GM19023 (cell line): ENCODE measurements at regions not wholly inside any gene's neighbourhood (a gene's known extent, or its start where the extent isn't known, plus 50 kb on each side); places are given as distances from the start of the nearest gene placed in this dataset.

Source experiments
- ATAC-seq: cut with Tn5 transposase; IDR thresholded peaks from one replicate; pipeline ENCODE4 v1.9.1; 2021; ENCODE audit warnings: mild to moderate bottlenecking, moderate library complexity; ENCODE audit not compliant: unreplicated experiment

DNA sequence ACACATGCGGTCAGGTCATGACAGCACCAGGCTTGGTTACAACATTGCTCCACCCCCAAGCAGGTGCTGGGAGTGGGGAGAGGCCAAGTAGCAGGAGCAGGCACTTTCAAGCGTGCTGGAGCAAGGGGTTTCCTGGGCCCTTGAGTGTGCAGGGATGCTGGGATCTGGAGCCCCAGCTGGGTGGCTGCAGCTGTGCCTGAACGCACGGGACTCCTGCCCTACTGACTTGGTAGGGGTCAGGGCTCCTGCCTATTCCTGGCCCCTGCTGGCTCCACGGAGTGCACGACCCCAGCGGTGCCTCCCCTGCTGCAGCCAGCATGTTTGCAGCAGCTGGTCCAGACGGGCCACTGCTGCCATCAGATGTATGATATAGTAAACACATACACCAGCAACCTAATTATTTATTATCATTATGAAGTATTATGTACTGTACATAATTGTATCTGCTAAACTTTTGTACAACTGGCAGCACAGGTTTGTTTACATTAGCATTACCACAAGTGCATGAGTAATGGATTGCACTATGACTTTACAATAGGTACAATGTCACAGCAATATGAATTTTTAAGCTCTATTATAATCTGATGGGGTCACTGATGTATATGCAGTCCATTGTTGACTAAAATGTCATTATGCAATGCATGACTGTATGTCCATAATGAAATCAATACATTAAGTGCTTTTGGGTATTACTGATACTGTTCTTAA lies 620.6 kb downstream of the RAPGEF2 start:
- no peak for ATAC-seq

DNA sequence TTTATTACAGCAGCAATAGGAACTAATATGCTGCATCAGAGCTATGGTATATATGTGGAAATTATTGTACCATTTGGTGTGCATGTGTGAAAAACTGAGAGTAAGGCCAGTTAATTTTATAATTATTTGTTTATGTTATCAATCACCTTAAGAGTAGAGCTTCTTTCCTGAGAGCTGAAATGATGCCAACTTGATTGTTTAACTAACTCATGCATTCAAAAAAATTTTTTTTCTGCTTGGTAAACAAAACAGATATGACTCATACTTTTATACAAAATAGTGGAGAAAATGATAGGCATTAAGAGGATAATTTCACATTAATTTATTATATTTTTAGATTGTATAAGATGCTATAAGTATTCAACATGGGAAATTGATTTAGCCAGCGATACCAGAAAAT lies 622.7 kb downstream of the RAPGEF2 start:
- no peak for ATAC-seq

DNA sequence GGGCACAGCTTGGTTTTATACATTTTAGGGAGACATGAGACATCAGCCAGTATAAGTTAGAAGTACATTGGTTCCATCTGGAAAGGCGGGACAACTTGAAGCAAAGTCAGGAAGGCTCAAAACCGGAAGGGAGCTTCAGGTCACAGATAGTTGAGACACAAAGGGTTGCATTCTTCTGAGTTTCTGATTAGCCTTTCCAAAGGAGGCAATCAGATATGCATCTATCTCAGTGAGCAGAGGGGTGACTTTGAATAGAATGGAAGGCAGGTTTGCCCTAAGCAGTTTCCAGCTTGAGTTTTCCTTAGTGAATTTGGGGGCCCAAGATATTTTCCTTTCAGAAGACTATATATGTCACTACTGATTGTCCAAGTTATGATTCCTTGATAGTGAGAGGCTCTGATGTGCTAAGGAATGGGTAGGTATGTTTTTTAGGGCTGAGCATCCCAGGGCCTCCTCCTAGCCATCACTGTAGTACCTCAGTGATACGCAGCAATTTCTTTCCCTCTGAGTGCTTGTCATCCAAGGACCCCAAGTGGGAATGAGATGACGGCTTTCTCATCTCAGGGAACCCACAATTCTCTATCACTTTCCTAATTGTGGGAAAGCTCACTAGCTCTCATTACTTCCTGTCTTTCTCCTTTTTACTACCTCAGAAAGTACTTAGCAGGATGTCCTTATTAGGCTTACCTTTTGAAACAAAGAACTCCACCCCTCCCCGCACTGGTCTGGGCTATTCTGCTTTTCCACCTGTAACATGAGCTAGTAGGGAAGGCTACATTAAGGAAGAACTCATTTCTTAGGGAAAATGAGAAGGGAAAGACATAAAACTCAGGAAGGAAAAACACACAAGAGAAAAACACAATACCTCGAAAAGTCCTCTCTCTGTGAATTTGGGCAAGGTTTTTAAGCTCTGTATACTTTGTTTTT lies 632.7 kb downstream of the RAPGEF2 start:
- no peak for ATAC-seq

DNA sequence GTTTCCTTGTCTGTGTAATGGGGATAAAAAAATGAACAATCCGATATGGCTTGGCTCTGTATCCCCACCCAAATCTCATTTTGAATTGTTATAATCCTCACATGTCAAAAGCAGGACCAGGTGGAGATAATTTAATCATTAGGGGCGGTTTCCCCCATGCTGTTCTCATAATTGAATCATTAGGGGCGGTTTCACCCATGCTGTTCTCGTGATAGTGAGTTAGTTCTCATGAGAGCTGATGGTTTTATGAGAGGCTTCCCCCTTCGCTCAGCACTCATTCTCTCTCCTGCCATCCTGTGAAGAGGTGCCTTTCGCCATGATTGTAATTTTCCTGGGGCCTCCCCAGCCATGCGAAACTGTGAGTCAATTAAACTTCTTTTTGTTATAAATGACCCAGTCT lies 633.5 kb downstream of the RAPGEF2 start:
- ATAC-seq = no peak

DNA sequence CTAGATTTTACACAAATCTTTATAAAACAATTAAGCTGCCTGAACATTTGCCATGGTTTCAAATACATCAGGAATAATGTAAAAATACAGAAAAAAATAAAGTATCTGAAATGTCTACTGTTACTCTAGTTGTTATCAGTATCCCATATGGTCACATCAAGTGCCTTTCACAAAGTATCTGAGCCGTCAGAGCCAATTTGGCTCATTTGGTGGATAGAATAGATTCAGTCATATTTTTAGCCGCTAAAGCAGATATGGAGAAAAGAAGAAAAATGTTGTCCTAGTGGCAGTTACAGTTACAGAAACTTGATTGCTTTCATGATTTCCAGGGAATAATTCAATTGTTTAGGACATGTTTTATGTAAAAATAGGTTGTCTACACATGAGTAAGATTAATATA lies 641.1 kb downstream of the RAPGEF2 start:
- ATAC-seq = no peak

DNA sequence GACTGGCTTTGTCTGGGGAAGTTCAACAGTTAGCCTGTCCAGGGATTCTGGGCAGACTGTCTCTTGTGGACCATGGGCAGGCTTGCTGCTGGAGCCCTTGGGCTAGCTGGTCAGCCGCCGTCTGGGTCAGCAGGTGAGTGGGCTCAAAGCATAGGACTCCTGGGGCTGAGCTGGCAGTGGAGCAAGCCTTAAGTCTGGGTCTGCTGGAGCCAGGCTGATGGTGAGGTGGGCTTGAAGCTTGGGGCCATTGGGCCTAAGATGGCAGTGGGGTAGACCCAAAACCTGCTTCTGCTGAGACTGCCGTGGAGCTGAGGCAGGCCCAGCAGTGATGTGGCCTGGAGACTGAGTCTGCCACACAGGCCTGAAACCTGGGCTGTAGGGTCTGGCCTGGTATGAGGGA lies 645.1 kb downstream of the RAPGEF2 start:
- no peak for ATAC-seq

DNA sequence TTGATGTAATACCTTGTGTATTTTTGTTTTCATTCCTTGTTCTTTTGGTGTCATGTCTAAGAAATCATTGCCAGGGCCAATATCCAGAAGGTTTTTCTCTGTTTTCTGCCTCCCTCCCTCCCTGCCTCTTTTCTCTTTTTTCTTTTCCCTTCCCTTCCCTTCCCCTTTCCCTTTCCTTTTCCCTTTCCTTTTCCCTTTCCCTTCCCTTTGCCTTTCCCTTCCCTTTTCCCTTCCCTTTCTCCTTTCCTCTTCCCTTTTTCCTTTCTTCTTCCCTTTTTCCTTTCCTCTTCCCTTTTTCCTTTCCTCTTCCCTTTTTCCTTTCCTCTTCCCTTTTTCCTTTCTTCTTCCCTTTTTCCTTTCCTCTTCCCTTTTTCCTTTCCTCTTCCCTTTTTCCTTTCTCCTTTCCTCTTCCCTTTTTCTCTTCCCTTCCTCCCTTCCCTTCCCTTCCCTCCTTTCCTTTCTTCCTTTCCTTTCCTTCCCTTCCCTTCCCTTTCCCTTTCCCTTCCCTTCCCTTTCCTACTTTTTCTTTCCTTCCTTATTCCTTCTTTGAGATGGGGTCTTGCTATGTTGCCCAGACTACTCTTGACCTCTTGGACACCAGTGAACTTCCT lies 646.1 kb downstream of the RAPGEF2 start:
- ATAC-seq = no peak

DNA sequence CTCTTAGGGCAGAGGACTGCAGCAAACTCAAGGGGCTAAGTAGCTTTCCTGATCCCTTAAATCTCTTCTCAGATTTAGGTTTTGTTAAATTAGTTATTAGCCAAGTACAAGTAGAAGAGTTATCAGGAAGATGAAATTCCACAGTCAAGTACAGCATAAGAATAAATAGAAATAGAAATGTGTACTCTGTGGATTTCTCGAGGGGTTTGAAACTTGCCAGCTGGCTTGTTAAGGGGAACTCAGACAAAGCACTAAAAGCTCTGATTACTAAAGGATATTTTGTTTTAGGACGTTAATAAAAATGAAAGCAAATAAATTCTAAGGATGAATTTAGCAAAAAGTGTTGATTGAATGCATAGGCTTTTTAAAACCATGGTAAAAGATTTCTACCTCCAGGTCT lies 654.6 kb downstream of the RAPGEF2 start:
- ATAC-seq = no peak

DNA sequence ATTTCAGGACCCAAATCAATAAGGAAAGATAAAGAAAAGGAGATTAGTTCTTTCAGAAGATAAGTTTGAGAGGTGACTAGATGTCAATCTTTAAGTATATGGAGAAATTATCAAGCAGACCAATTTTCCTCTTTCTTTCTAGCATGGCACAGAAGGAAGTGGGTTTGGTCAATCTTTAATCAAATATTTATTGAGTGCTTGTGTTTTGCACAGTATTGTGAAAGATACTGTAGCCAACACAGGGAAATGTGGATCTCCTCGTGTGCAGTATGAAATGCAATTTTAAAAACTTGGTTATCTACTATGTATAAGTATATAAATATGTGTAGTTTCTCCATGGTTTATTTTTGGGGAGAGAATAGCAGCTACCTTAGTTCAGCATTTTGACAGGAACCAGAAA lies 655.2 kb downstream of the RAPGEF2 start:
- ATAC-seq = no peak

DNA sequence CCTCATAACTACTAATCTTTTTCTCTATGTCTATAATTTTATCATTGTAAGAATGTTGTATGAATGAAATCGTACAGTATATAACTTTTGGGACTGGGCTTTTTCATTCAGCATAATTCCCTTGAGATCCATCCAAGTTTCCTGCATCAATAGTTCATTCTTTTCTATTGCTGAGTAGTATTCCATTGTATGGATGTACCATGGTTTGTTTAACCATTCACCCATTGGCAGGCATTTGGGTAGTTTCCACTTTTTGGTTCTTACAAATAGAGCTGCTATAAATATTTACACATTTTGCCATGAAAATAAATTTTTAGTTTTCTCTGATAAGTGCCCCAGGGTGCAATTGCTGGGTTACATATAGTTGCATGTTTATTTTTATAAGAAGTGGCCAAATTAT lies 659.8 kb downstream of the RAPGEF2 start:
- no peak for ATAC-seq

DNA sequence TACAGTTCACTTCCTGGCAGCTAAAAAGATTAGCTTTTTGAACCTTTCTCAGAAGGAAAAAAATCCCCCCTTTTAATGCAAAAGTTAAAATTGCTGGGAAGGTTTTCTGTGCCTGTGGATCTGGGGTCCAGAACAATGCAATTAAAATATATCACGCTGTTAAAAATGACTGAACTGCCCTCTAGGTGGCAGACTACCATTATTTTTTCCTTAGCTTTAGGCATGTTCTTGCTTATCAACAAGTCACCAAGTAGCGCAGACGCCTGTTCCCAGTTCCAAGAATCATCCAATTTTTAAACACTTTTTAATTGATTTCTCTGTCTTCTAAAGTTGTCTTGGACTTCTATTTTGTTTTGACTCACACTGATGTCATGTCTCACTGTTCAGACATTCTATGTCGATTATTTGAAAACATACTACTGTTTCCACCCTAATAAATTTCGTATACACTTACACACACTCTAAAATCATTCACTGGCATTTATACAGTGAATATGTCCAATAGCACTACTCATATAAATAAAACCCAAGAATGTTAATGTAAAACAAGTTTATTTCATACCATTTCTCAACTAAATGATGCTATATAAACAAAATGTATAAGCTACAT lies 661.6 kb downstream of the RAPGEF2 start:
- peak; percentile 78 for ATAC-seq

DNA sequence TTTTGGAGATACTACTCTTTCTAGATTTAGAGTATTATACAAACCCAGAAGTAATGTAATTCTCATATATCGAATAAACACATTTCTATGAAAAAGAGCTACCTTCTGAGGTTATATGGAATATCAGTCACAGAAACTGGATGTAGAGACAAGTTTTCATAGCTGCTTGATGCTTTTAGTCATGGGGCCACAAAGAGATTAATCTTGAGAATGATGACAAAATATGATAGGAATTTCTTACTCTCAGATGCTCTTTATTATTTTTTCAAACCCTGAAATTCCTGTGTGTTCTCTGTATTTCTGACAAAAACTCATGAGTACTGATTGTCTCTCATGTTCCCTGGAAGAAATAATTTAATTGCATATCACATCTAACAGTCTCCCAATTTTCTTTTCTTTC lies 662.5 kb downstream of the RAPGEF2 start:
- ATAC-seq = no peak

DNA sequence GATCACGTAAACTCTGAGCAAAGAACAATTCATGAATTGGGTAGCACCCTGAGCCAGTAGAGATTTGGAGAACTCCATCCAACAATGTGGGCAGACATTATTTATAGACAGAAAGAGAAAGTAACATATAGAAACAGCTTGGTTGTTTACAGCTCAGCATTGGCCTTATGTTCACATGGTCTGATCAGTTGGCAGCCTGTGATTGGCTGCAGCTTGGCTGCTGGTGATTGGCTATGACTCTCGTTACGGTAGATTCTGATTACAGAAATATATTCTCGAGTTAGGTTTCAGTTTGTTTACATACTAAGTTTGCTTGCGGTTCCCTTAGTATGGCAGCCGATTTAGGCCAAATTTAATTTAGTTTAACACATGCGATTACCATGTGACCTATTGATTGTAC lies 663.4 kb downstream of the RAPGEF2 start:
- ATAC-seq = no peak

DNA sequence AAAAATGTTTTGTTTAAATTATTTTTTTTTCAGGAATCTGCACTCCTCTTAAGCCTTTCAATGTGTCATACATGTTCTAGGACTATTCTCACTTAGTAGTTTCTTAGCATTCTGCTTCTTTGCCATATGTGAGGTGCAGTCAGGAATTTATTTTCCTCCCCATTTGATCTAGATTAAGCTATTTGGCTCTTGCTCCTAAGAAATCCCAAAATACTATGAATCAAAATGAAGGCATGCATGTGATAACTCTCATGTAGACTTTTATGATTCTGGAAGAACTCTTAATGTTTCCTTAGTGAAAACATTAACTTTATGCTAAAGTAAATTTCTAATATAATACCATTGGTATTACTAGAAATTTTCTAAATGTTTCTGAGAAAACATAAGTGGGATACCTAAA lies 664.5 kb downstream of the RAPGEF2 start:
- ATAC-seq = no peak

DNA sequence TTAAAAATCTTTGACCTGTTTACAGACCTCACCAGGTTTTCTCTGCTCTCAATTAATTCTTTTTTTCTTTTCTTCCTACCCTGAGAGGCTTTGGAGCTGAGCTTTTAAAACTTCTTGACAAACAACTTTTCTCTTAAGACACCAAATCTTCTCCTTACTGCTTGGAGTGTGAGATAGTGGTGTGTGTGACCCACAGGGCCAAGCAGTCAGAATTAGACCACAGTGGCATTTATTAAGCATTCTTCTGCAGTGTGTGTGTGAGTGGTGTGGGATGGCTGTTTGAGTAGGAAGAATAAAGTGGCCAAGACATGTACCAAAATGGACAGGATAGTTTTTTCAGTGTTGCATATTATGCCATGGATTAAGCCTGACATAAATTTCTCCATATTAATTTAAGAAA lies 665.1 kb downstream of the RAPGEF2 start:
- no peak for ATAC-seq

DNA sequence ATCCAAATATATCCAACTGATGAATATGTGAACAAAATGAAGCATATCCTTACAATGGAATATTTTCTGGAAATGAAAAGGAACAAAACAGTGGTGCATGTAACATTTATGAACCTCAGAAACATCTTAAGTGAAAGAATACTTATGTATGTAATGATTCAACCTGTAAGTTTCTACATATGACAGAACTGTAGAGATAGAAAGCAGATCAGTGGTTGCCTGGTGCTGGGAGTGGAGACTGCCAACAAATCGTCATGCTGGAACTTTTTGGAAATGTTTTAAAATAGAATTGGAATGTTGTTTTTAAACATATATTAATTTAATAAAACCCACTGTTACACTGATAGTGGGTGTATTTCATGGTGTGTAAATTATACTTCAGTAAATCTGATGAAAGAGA lies 667.5 kb downstream of the RAPGEF2 start:
- ATAC-seq = no peak

DNA sequence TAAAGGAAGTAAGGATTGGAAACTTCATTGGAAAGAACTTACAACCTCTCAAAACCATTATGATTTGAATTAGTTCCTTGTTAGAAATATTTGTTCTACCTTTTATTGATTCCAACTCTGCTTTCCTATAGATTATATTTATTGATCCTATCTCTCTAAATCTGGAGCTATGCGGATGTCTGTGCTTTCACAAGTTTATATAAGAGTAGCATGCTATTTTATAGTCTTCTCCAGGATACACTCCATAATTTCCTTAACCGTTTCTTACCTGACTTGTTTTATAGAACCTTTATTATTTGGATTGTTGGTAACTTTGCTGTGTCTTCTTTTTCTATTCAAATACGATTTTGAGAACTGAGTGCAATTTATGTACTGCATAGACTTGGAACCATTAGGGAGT lies 668.1 kb downstream of the RAPGEF2 start:
- ATAC-seq = no peak

DNA sequence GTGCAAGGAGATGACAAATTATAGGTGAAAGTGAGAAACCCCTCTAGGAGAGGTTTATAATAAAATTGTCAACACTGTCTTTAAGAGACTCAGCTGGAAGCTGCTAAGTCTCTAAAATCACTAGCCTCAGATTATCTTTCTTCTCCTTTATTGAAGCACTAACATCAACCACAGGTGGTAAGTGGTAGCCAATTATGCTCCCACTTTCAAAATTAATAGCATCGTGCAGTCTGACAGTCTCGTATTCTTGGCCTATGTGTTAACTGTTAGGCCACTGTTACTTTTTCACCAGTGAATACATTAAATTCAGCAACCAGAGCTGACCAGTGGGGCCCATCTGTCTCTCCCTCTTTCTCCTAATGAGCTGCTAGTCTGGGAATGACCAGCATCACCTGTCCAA lies 674.1 kb downstream of the RAPGEF2 start:
- no peak for ATAC-seq

DNA sequence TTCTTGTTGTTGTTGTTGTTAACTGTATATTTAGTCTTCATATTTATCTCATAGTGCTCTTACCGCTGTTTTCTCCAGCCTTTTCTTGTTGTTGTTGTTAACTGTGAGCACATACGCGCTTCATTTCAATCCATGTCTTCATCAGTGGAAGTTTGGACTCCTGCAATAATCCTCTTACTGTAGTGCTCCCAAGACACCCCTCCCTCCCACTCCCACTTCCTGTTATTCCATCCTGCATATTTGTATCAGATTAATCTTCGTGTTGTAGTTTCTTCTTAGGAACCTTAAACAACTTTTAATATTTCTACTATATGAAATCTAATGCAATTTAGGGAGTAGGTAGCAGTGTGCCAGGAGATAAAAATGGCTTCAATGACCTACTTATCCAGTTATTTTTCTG lies 674.8 kb downstream of the RAPGEF2 start:
- ATAC-seq = no peak

DNA sequence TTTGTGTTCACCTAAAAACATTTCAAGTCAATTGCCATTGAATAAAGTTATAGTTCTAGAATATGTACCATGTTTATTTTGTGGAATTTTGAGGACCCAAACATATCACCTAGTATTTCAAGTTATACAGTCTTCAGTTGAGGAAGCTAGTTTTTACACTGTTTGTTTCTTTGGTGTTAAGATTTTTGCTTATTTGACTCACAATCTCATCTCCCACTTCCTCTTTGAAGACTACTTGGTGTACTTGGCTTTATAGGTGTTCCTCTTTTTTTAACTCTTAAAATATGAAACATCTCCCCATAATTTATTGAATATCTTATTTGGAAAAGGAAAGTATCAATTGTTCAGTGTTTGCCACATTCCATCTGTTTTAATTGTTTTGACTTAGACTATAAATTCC lies 675.4 kb downstream of the RAPGEF2 start:
- ATAC-seq = no peak

DNA sequence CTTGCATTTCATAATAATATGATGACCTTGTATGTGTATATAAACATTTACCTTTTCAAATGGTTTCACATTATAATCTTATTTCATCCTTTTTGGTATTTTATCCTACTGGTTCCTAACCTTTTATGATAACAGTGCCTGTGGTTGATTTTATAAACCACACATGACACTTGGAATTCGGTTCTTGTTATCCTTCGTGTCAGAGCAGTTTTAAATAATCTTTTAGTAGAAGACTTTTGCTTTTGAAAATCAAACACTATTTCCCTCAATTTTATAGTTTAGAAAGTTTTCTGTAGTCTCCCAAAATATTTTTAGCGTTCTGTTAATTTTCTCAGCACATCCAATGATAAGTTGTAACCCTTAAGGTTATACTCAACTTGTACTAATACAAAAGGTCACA lies 676.8 kb downstream of the RAPGEF2 start:
- no peak for ATAC-seq
